NOMO-1 treated with DMSO at 0.1 percent for 48 hours (cell line): ENCODE measurements at regions not wholly inside any gene's neighbourhood (a gene's known extent, or its start where the extent isn't known, plus 50 kb on each side); places are given as distances from the start of the nearest gene placed in this dataset.

ENCODE experiments used
- DNase-seq: peaks from one replicate; lab custom pipeline; 2025; ENCODE audit not compliant: unreplicated experiment; lab: John Stamatoyannopoulos, UW

GRCh38 chr5:104352954-104353353 is 790.4 kb upstream of the NUDT12 start:
- DNase-seq: no peak

GRCh38 chr5:104347119-104347708 is 784.6 kb upstream of the NUDT12 start:
- no peak for DNase-seq

DNA sequence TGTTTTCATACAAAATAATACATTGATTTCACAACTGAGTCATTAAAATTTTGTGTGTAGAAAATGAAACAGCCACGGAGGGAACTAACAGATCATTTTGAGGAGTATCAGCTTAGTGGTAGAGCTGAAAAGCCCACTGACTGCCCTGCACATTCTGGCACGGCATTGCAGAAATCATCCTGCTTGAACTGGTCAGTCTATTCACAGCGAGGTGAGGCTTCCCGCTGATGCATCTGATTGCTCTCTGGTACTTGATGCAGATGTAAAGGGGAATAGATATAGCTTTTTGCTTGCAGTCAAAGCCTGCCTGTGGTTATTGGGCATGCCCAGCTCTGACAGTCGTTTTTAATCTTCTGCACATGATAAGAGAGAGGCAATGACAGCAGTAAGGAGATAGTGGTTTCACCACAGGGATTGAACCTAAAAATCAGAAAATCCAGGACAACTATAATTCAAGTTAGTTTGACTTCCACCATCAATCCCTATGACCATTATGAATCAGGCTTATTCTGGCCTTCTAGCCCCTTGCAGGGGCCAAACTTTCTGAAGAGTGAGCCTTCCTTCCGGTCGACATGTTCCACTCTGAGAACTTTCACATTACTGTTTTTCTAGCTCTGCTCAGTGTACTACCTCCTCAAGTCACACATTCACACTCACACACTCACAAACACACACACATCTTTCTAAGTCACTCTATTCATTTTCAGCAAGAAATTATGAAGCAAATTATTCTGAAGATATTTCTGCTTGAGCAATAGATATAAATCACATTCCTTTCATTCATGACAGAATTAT is 782.8 kb upstream of the NUDT12 start:
- no peak for DNase-seq

DNA sequence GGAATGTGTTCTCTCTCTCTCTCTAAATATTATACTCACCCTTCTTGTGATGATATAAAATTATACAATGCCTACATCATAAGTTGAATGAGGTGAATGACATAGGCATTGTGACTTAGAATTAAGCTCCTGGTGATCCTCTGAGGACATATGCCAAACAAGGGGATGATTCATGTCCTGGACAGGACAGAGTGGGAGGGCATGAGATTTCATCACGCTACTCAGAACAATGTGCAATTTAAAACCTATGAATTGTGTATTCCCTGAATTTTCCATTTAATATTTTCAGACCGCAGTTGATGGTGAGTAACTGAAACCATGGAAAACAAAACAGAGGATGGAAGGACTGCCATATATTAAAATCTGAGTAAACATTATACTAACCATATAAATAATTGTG is 782.2 kb upstream of the NUDT12 start:
- DNase-seq: no peak

- DNase-seq: no peak
Measured at GRCh38 chr5:104327801-104328200, 765.2 kb upstream of the NUDT12 start.

DNA sequence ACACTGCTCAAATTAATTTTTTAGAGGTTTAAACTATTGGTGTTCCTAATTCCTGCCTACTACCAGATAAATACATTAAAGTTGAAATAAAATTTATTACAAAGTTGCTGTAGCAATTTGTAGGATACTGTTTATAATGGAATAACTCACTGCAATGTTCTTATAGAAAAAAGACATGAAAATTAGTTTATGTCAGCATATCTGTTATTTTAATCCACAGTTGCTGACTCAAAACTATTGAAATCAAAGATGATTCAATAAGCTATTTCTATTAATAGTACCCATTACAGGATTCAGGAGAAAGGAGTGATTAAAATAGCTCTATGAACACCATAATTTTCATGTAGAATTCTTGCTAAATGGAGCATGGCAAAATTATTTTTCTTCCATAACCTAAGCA is 764.4 kb upstream of the NUDT12 start:
- no peak for DNase-seq

DNA sequence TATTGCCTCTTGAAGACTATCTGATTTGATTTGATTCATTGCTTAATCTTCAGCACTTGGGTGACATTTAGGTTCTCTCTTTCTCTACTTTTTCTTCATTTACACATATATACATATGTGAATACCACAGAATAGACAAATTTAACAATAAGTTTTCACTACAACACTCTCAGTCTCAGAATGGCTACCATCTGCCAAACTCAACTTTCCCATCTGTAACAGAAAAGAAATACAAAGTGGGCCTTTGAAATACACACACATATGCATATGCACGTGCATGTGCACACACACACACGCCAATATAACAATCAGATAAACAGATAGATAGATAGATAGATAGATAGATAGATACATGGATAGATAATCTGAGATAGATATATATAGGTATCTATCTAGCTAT is 762.8 kb upstream of the NUDT12 start:
- DNase-seq: no peak

GRCh38 chr5:104316676-104317075 is 754.1 kb upstream of the NUDT12 start:
- peak; percentile 7 for DNase-seq

GRCh38 chr5:104312481-104312880 is 749.9 kb upstream of the NUDT12 start:
- no peak for DNase-seq

DNA sequence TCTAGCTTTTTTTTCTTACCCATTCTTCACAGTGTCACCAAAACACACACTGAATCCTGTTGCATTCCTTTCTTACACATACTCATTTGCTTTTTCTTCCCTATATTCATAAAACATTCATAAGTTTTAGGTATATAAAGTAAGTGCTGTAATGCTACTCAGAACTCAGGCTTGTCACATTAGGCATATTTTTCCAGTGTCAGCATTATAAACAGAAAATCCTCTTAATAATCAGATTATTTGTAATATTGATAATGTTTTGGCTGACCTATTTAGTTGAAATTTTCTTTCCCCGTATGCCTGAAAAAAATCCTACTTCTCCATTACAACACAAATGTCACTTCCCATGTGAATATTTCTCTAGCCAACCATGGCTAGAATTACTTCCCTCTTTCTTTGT is 743.0 kb upstream of the NUDT12 start:
- no peak for DNase-seq

GRCh38 chr5:104299998-104300706 is 737.6 kb upstream of the NUDT12 start:
- DNase-seq: no peak

- no peak for DNase-seq
Measured at GRCh38 chr5:104298518-104298917, 735.9 kb upstream of the NUDT12 start.

DNA sequence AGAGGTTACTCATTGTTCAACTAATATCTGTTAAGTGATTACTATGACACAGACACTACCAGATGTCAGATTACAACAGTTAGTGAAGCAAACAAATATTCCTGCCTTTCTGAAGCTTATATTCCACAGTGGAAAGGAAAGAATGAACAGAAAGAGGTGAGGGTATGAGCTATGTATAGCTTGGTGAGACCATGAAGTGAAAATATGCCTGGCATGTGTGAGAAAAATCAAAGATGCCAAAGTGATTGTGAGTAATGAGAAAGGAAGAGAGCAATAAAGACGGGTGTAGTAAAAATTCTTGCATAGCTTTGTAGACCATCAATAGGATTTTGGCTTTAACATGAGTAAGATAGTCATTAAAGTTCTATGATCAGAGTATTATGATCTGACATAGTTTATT is 734.5 kb upstream of the NUDT12 start:
- DNase-seq: no peak

- DNase-seq: no peak
Measured at GRCh38 chr5:104295991-104296390, 733.4 kb upstream of the NUDT12 start.

- no peak for DNase-seq
Measured at GRCh38 chr5:104283136-104283535, 720.5 kb upstream of the NUDT12 start.

GRCh38 chr5:104273725-104274124 is 711.1 kb upstream of the NUDT12 start:
- no peak for DNase-seq

DNA sequence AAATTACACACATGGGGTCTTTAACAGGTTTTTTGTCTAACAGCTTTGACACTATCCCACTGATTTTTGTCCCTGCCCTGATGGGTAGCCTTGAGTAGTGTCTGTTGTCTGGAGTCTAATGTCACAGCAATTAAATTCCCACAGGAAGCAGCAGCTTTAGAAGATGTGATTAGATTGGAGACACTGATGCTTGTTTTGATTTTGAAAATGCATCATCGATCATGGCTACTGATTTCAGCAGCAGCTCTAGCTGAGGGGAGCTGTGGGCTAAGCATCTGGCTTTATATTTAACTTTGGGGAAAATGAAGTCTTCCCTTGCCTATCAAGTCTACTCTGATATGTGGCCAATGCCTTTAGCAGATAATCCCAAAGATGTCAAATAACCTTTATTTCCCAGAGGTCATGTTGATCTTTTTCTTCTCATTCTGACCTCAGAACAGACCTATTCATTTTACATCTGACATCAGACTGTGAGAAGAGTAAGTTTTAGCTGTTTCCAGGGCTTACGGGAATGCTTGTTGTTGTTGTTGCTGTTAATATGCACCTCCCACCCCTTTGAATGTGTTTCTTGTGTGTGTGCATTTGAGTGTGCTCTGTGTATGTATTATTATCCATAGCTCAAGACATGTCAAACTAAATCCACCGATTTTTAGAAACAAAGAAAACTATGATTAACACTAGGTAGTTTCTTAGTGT is 704.9 kb upstream of the NUDT12 start:
- no peak for DNase-seq

DNA sequence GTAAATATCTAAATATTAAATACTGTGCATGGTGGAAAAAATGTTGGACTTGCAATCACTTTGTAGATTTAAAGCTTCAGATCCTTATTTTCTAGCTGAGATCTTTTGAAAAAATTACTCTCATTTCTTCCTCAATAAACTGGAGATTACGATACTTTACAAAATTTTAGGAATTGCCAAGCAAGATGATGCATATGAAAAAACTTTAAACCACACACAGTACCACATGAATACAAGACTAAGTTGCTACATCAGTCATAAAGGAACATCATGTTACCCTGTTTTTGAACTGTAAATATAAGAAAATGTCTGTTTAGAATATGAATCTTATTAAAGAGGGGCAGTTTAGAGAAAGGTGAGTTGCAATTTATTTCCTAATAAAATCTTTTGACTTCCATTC is 703.6 kb upstream of the NUDT12 start:
- no peak for DNase-seq

- DNase-seq: no peak
Measured at GRCh38 chr5:104265531-104266140, 703.0 kb upstream of the NUDT12 start.

DNA sequence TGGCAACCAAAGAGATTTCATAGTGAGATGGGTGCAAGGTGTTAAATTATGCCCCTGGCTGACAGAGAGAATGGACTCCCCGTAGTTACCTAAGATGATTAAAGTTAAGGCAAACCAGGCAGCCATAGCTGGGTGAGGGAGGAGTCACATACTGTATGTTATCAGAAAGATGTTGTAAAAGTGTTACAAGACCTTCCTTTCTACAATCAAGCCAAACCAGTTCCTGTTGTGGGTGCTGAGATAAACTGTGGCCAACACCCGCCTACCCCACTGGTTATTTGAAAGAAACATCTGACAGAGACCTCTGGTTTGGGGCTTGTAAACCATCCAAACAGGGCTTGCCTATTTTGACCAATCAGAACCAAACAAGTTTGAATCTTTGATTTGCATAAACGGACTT is 684.7 kb upstream of the NUDT12 start:
- no peak for DNase-seq

- DNase-seq: no peak
Measured at GRCh38 chr5:104241046-104241445, 678.5 kb upstream of the NUDT12 start.
